Activated CD8-positive, alpha-beta memory T cell treated with anti-CD3 and anti-CD28 coated beads, Interleukin-2, amount 50 U/mL, for 48 hours (primary cell): ENCODE measurements at regions not wholly inside any gene's neighbourhood (a gene's known extent, or its start where the extent isn't known, plus 50 kb on each side); places are given as distances from the start of the nearest gene placed in this dataset.

Experiments used
- DNase-seq: peaks from one replicate; pipeline ENCODE4 v3.0.0-alpha.2; 2020

GRCh38 chr1:91575909-91576519, 75.4 kb downstream of the CDC7 start:
- DNase-seq = no peak

- DNase-seq = no peak
These were observed 77.9 kb downstream of the CDC7 start for GRCh38 chr1:91578320-91579109.

GRCh38 chr1:91579658-91580228, 79.1 kb downstream of the CDC7 start:
- no peak for DNase-seq

GRCh38 chr1:91582431-91582921, 81.8 kb downstream of the CDC7 start:
- no peak for DNase-seq

GRCh38 chr1:91583326-91583755, 82.7 kb downstream of the CDC7 start:
- DNase-seq = no peak

GRCh38 chr1:91584309-91584708, 83.7 kb downstream of the CDC7 start:
- DNase-seq = no peak

GRCh38 chr1:91584878-91585277, 84.2 kb downstream of the CDC7 start:
- DNase-seq = no peak

GRCh38 chr1:91585502-91585901, 84.9 kb downstream of the CDC7 start:
- no peak for DNase-seq

- no peak for DNase-seq
These were observed 85.3 kb downstream of the CDC7 start for GRCh38 chr1:91585982-91586381.

- DNase-seq = no peak
These were observed 88.8 kb downstream of the CDC7 start for GRCh38 chr1:91589437-91589836.

- DNase-seq = no peak
These were observed 90.7 kb downstream of the CDC7 start for GRCh38 chr1:91591175-91591974.

GRCh38 chr1:91592716-91593477, 92.2 kb downstream of the CDC7 start:
- no peak for DNase-seq

GRCh38 chr1:91594383-91595055, 93.9 kb downstream of the CDC7 start:
- DNase-seq = no peak

- no peak for DNase-seq
These were observed 95.8 kb downstream of the CDC7 start for GRCh38 chr1:91596474-91596873.

GRCh38 chr1:91597215-91597614, 96.6 kb downstream of the CDC7 start:
- DNase-seq = no peak

- DNase-seq = no peak
These were observed 100.0 kb downstream of the CDC7 start for GRCh38 chr1:91600431-91601337.

GRCh38 chr1:91601554-91602376, 101.1 kb downstream of the CDC7 start:
- no peak for DNase-seq

GRCh38 chr1:91603409-91603808, 102.8 kb downstream of the CDC7 start:
- DNase-seq = peak; percentile 68

GRCh38 chr1:91604632-91605031, 104.0 kb downstream of the CDC7 start:
- no peak for DNase-seq

- no peak for DNase-seq
These were observed 104.9 kb downstream of the CDC7 start for GRCh38 chr1:91605566-91605965.
